Suprapubic skin (tissue), 4 donors: ENCODE measurements at regions not wholly inside any gene's neighbourhood (a gene's known extent, or its start where the extent isn't known, plus 50 kb on each side); places are given as distances from the start of the nearest gene placed in this dataset.

Experiments
- DNase-seq, 2 donors: peaks; one replicate each; pipeline ENCODE4 v3.0.0-alpha.2; 2019; ENCODE audit warnings: low spot score in 2 of 2
- H3K27ac ChIP-seq: fragments of 200-600 bp; sonication (generic); one replicate; pipeline ENCODE4 v1.5.1; 2019
- H3K27me3 ChIP-seq: fragments of 200-600 bp; sonication (generic); one replicate; pipeline ENCODE4 v1.5.1; 2019
- H3K36me3 ChIP-seq: fragments of 200-600 bp; sonication (generic); one replicate; pipeline ENCODE4 v1.5.1; 2019
- H3K4me1 ChIP-seq: fragments of 200-600 bp; sonication (generic); one replicate; pipeline ENCODE4 v1.5.1; 2019
- H3K4me3 ChIP-seq: fragments of 200-600 bp; sonication (generic); one replicate; pipeline ENCODE4 v1.5.1; 2019; ENCODE audit warnings: mild to moderate bottlenecking
- H3K9me3 ChIP-seq: fragments of 200-600 bp; sonication (generic); one replicate; pipeline ENCODE4 v1.5.1; 2019
- EP300 ChIP-seq: sonication (generic); formaldehyde crosslinking; IDR thresholded peaks from one replicate; pipeline ENCODE4 v1.6.1; 2017; ENCODE audit warnings: antibody characterized with exemption
- POLR2A ChIP-seq, 2 donors: fragments of 450-650 bp; IDR thresholded peaks; one replicate each; pipeline ENCODE4 v1.6.1; 2017; ENCODE audit warnings: antibody characterized with exemption in 2 of 2, mild to moderate bottlenecking in 2 of 2, moderate library complexity in 2 of 2
- POLR2AphosphoS5 ChIP-seq, 3 donors: sonication (generic); formaldehyde crosslinking; IDR thresholded peaks; one replicate each; pipeline ENCODE4 v1.6.1; 2017; ENCODE audit warnings: antibody characterized with exemption in 3 of 3
- WGBS: methylation state at CpG from one replicate; pipeline ENCODE4 v1.1.5; 2018; 5-methylcytosine and 5-hydroxymethylcytosine counted together
- TF ChIP-seq, protein P1 (sequence below), 2 donors: fragments of 200-600 bp in 1 of 2; fragments of 450-650 bp in 1 of 2; sonication (generic) in 1 of 2; IDR thresholded peaks; one replicate each; pipeline ENCODE4 v1.5.1; 2016 to 2019; ENCODE audit warnings: antibody characterized with exemption in 2 of 2, mild to moderate bottlenecking in 1 of 2, moderate library complexity in 1 of 2

DNA sequence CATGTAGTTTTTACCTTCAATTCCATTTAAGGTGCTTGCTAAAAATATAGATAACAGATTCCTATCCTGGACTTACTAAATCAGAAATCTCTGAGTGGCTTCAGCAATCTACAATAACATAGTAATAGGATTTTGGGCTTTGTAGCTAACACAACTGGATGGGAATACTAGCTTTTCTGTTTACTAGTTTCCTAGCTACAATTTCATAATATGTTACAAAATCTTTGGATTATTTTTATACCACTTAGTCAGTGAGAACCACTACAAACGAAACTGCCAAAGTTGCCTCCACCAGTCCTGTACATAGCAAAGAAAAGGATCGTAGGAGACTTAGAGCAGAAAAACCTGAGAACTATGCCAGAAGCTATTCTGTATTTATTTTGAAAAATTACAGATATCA is 87.7 kb upstream of the ANO3 start:
- no peak overlapping the region for H3K27ac ChIP-seq

GRCh38 chr11:26245046-26245445 is 86.9 kb upstream of the ANO3 start:
- Histone ChIP-seq H3K27me3 (no peaks in the 10 kb centered on the region), H3K27ac (no peak overlapping the region), H3K4me3 (no peak overlapping the region), H3K9me3 (no peaks in the 10 kb centered on the region), H3K4me1 (no peaks in the 10 kb centered on the region), H3K36me3 (no peaks in the 10 kb centered on the region)
- no peak for DNase-seq
- WGBS = 97% methylated on average over 1 of the region's 1 CpG
- TF ChIP-seq POLR2AphosphoS5 (IDR thresholded peaks at IDR 0.05) (no peak), POLR2A (IDR thresholded peaks at IDR 0.05) (no peak), EP300 (no peak)
- TF ChIP-seq, protein P1, sequence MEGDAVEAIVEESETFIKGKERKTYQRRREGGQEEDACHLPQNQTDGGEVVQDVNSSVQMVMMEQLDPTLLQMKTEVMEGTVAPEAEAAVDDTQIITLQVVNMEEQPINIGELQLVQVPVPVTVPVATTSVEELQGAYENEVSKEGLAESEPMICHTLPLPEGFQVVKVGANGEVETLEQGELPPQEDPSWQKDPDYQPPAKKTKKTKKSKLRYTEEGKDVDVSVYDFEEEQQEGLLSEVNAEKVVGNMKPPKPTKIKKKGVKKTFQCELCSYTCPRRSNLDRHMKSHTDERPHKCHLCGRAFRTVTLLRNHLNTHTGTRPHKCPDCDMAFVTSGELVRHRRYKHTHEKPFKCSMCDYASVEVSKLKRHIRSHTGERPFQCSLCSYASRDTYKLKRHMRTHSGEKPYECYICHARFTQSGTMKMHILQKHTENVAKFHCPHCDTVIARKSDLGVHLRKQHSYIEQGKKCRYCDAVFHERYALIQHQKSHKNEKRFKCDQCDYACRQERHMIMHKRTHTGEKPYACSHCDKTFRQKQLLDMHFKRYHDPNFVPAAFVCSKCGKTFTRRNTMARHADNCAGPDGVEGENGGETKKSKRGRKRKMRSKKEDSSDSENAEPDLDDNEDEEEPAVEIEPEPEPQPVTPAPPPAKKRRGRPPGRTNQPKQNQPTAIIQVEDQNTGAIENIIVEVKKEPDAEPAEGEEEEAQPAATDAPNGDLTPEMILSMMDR (IDR thresholded peaks at IDR 0.05) = no peak

More for the DNA sequence above, 87.7 kb upstream of the ANO3 start:
- 21% methylated on average over 2 of the region's 2 CpGs for WGBS
- no peak overlapping the region for H3K4me3 ChIP-seq
- no peaks in the 10 kb centered on the region for H3K27me3 ChIP-seq
- H3K36me3 ChIP-seq = no peaks in the 10 kb centered on the region
- TF ChIP-seq POLR2A (IDR thresholded peaks at IDR 0.05) = no peak
- TF ChIP-seq, protein P1 (IDR thresholded peaks at IDR 0.05) = no peak
- TF ChIP-seq EP300 = no peak
- no peak for TF ChIP-seq POLR2AphosphoS5 (IDR thresholded peaks at IDR 0.05)
- H3K9me3 ChIP-seq = no peaks in the 10 kb centered on the region
- DNase-seq = no peak
- no peaks in the 10 kb centered on the region for H3K4me1 ChIP-seq

GRCh38 chr11:26247340-26247739 is 84.6 kb upstream of the ANO3 start:
- Histone ChIP-seq H3K27me3 (no peaks in the 10 kb centered on the region), H3K4me3 (no peak overlapping the region), H3K36me3 (no peaks in the 10 kb centered on the region), H3K9me3 (no peaks in the 10 kb centered on the region), H3K4me1 (no peaks in the 10 kb centered on the region), H3K27ac (no peak overlapping the region)
- DNase-seq = no peak
- no peak for TF ChIP-seq EP300
- TF ChIP-seq POLR2AphosphoS5 (IDR thresholded peaks at IDR 0.05) = no peak
- no peak for TF ChIP-seq POLR2A (IDR thresholded peaks at IDR 0.05)
- TF ChIP-seq, protein P1 (IDR thresholded peaks at IDR 0.05) = no peak

DNA sequence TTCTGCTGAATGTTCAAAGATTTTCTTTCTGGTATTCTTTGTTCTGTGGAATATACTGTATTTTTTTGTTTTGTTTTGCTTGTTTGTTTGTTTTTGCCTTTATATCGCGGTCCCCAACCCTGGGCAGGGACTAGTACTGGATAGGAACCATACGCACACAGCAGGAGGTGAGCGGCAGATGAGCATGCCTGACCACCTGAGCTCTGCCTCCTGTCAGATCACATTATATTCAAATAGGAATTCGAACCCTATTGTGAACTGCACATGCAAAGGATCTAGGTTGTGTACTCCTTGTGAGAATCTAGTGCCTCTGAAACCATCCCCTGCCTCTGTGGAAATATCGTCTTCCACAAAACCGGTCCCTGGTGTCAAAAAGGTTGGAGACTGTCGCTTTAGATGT is 83.3 kb upstream of the ANO3 start:
- WGBS = 93% methylated on average over 8 of the region's 8 CpGs
- TF ChIP-seq POLR2AphosphoS5 (IDR thresholded peaks at IDR 0.05) = no peak
- no peak for TF ChIP-seq POLR2A (IDR thresholded peaks at IDR 0.05)
- Histone ChIP-seq H3K4me3 (no peak overlapping the region), H3K9me3 (no peaks in the 10 kb centered on the region), H3K27ac (no peak overlapping the region), H3K27me3 (no peaks in the 10 kb centered on the region), H3K4me1 (no peaks in the 10 kb centered on the region), H3K36me3 (no peaks in the 10 kb centered on the region)
- DNase-seq = no peak

GRCh38 chr11:26254378-26254777 is 77.6 kb upstream of the ANO3 start:
- 80% methylated on average over 1 of the region's 1 CpG for WGBS
- no peak for DNase-seq
- H3K4me1 ChIP-seq = no peaks in the 10 kb centered on the region
- H3K27me3 ChIP-seq = no peaks in the 10 kb centered on the region
- H3K9me3 ChIP-seq = no peaks in the 10 kb centered on the region
- H3K36me3 ChIP-seq = no peaks in the 10 kb centered on the region
- TF ChIP-seq, protein P1 (IDR thresholded peaks at IDR 0.05) = no peak
- no peak overlapping the region for H3K27ac ChIP-seq
- no peak overlapping the region for H3K4me3 ChIP-seq

DNA sequence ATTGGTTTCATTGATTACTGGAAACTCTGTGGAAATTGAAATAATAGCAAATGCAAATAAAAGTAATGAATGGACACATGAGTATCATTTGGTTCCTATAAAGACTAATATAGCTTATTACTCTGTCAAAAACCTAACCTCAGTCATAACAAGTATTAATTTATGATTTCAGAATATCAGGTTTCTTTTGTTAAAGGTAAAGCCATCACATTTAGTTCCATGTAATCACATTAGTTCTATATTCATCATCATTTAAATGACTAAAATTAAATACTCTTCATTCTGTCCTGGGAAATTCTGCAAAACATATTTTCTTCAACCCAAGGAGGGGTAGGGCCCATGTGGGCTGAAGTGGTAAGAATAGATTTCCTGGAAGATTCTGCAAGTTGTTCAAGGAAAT is 68.2 kb upstream of the ANO3 start:
- Histone ChIP-seq H3K4me3 (no peak overlapping the region), H3K27ac (no peak overlapping the region), H3K36me3 (no peaks in the 10 kb centered on the region), H3K4me1 (no peaks in the 10 kb centered on the region), H3K9me3 (no peaks in the 10 kb centered on the region), H3K27me3 (no peaks in the 10 kb centered on the region)
- TF ChIP-seq POLR2AphosphoS5 (IDR thresholded peaks at IDR 0.05) = no peak
- TF ChIP-seq POLR2A (IDR thresholded peaks at IDR 0.05) = no peak
- no peak for TF ChIP-seq EP300
- DNase-seq = no peak
